Fibroblast of villous mesenchyme (primary cell): ENCODE measurements at regions not wholly inside any gene's neighbourhood (a gene's known extent, or its start where the extent isn't known, plus 50 kb on each side); places are given as distances from the start of the nearest gene placed in this dataset.

Experiments used
- DNase-seq: peaks from one replicate; pipeline ENCODE4 v3.0.0-alpha.2; 2010; ENCODE audit warnings: low read depth
- H3K4me3 ChIP-seq: 2 replicates; pipeline ENCODE4 v1.5.1; 2011; ENCODE audit warnings: low read depth, mild to moderate bottlenecking, low read length
- CTCF ChIP-seq: IDR thresholded peaks from 2 replicates; pipeline ENCODE4 v1.5.1; 2012; ENCODE audit warnings: low read depth, mild to moderate bottlenecking, low read length; ENCODE audit not compliant: insufficient read depth

- DNase-seq: no peak
- H3K4me3 ChIP-seq: no peak overlapping the region
- no peak for TF ChIP-seq CTCF
Observed at GRCh38 chr13:73401769-73402168, 343.0 kb downstream of the KLF5 start.

GRCh38 chr13:73399347-73400216 lies 340.8 kb downstream of the KLF5 start:
- DNase-seq: no peak
- TF ChIP-seq CTCF: no peak
- no peak overlapping the region for H3K4me3 ChIP-seq

GRCh38 chr13:73397496-73398305 lies 338.9 kb downstream of the KLF5 start:
- no peak for TF ChIP-seq CTCF
- DNase-seq: no peak
- no peak overlapping the region for H3K4me3 ChIP-seq

GRCh38 chr13:73394066-73394465 lies 335.3 kb downstream of the KLF5 start:
- no peak for TF ChIP-seq CTCF
- H3K4me3 ChIP-seq: no peak overlapping the region
- DNase-seq: no peak

- no peak for DNase-seq
- no peak for TF ChIP-seq CTCF
- H3K4me3 ChIP-seq: no peak overlapping the region
Observed at GRCh38 chr13:73390100-73390499, 331.3 kb downstream of the KLF5 start.

- DNase-seq: no peak
- TF ChIP-seq CTCF: no peak
- no peak overlapping the region for H3K4me3 ChIP-seq
Observed at GRCh38 chr13:73388586-73388985, 329.8 kb downstream of the KLF5 start.
